ENCODE measurements at regions not wholly inside any gene's neighbourhood (a gene's known extent, or its start where the extent isn't known, plus 50 kb on each side); places are given as distances from the start of the nearest gene placed in this dataset.

DNA sequence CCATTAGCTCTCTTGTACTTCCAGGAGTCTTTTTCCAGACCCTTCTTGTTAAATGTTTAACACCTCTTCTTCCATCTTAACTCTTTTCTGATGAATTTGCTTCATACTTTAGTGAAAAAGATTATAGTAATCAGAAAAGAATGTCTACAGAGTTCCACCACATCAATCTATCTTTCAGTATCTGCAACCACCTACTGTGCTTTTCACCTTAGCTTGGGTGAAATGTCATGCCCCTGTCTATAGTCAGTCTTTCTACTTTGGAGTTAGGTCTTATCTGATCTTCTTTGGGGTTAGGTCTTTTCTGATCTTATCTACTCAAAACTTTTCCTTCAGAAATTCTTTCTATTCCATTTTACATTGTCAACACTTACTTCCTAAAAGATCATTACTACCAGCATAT, 1310.2 kb downstream of the PCDH7 start:
- no peak for DNase-seq (ENCODE audit: low read depth in 2 of 2)

- no peak for DNase-seq (ENCODE audit: low read depth in 2 of 2)
Measured at GRCh38 chr4:32031026-32031425, 1310.9 kb downstream of the PCDH7 start.

GRCh38 chr4:32032136-32032672, 1312.0 kb downstream of the PCDH7 start:
- DNase-seq (ENCODE audit: low read depth in 2 of 2), result no peak

DNA sequence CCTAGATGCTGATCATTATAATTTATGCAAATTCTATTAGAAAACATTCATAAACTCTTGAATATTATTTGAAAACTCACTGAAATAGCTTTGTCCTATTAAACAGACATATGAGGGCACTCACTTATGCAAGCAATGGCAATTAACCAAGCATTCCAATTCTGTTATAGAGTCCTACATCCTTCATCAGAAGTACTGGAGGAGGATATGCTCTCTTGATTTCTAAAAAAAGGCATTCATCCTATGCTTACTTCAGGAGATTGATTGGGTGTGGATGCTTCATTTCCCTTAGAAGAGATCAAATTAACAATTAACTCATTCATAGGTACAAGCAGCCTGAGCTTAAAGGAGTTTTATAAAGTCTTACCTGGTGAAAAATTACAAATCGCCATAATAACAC, 1317.2 kb downstream of the PCDH7 start:
- DNase-seq (ENCODE audit: low read depth in 2 of 2), result no peak

DNA sequence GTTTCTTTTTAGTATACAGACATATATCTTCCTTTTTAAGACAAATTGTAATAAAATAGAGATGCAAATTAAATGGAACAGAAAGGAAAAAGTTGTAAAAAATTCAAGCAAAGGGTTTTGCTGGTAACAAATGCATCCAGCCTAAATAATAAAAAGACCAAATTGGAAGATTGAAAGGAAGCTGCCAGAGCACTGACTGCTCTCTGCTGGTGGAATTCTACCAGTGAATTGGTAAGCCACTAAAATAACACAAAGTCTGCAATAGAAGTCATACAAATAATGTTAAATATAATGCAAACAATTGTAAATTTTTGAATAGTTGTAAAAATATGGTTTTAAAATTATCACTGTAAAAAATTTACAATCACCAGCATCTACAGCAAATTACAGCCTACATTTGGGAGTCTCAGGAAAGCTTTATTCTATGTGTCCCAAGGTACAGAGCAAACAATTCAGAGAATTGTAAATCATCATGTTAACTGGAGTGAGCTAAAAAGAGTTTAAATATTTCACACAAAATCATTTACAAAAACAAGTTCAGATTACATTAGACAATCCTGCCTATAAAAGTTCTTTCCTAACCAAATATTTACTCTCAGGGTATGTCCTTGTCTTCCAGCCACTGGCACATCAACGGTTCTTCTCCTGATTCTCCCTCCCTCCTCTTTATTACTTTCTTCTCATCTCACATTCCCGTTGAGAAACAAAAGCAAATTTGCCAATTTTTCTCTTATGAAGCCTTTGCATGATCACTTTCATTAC, 1322.5 kb downstream of the PCDH7 start:
- DNase-seq (ENCODE audit: low read depth in 2 of 2), result no peak

- no peak for DNase-seq (ENCODE audit: low read depth in 2 of 2)
Measured at GRCh38 chr4:32043248-32043633, 1323.1 kb downstream of the PCDH7 start.

DNA sequence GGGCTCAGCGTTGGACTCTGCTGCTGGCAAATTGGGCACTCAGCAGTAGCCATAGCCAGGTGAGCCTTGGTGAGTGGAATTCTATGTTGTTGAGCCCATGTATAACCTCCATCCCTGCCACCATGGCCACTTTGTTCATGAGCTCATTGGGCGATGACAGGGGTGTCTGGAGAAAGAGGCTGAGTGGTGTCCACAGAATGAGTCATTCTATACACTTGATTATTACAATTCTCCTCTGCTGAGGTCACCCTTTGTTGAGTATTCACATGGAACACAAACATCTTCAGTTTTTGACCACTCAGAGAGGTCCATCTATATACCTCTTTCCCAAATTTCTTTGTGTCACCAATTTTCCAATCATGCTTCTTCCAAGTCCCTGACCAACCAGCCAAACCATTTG, 1341.7 kb downstream of the PCDH7 start:
- no peak for DNase-seq (ENCODE audit: low read depth in 2 of 2)

DNA sequence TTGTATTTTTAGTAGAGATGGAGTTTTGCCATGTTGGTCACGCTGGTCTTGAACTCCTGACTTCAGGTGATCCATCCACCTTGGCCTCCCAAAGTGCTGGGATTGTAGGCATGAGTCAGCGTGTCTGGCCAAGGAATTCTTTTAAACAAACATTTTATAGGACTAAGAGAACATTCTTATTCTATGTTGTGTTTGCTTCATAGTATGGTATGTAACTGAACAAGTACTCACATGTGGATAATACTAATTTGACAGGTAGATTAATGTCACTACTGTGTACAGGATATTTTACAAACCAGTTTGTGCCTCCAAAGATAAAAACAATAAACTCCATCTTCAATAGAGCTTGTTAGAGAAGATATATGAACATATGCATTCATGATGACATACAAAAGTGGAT, 1353.4 kb downstream of the PCDH7 start:
- DNase-seq (ENCODE audit: low read depth in 2 of 2), result no peak

DNA sequence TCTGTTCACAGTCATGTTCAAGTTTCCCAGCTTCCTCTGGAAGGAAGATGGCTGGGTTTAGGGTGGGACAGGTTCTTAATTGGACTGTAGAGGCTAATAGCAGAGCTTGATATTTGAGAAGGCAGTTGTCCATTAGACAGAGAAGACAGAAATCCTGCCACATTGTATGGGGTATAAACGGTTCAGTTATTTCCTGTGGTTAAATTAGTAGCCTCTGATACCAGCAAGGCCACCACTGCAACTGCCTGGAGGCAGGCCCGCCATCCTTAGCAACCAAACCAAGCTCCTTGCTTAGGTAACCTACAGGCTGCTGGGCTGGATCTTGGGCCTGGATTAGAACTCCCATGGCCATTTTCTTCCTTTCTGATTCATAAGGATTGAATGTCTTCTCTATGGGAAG, 1367.0 kb downstream of the PCDH7 start:
- no peak for DNase-seq (ENCODE audit: low read depth in 2 of 2)

- DNase-seq (ENCODE audit: low read depth in 2 of 2), result no peak
Measured at GRCh38 chr4:32094987-32095386, 1374.8 kb downstream of the PCDH7 start.

GRCh38 chr4:32102896-32103295, 1382.7 kb downstream of the PCDH7 start:
- DNase-seq (ENCODE audit: low read depth in 2 of 2), result no peak

DNA sequence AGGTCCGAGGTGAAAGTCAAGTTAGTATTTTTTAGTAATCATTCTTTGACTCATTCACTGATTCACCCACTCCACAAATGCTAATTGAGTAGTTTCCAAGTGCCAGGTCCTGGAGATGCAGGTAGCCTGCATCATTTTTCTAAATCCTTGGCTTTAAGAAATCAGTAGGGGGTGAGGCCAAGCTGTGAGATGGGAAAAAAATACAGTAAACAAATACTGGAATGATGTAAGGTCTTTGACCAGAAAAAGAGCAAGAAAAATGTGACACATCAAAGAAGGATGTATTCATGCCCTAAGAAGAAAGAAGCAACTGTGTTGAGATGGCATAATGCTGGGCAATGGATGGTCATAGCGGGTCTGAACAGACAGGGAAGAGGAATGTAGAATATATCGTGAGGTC, 1386.6 kb downstream of the PCDH7 start:
- DNase-seq (ENCODE audit: low read depth in 2 of 2), result no peak

GRCh38 chr4:32112891-32113290, 1392.7 kb downstream of the PCDH7 start:
- DNase-seq (ENCODE audit: low read depth in 2 of 2), result no peak

- DNase-seq (ENCODE audit: low read depth in 2 of 2), result no peak
Measured at GRCh38 chr4:32117693-32118092, 1397.5 kb downstream of the PCDH7 start.

DNA sequence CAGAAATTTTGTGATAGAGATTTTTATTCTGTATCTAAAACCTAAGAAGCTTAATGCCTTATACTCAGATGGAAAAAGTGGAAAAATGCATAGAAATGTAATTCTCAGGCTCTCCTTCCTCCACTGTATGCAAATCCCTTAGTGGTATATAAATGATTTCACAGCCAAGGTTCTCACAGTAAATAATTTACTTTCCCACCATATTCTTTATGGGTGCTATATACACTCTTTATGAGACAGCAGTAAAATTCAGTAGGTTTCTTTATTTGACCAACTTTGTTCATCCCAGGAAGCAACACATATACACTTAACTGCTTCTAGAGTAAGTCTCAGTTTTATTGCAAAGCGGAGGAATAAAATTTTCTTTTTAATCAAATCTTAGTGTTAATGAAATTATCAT, 1399.7 kb downstream of the PCDH7 start:
- no peak for DNase-seq (ENCODE audit: low read depth in 2 of 2)

- no peak for DNase-seq (ENCODE audit: low read depth in 2 of 2)
Measured at GRCh38 chr4:32128549-32128948, 1408.4 kb downstream of the PCDH7 start.

DNA sequence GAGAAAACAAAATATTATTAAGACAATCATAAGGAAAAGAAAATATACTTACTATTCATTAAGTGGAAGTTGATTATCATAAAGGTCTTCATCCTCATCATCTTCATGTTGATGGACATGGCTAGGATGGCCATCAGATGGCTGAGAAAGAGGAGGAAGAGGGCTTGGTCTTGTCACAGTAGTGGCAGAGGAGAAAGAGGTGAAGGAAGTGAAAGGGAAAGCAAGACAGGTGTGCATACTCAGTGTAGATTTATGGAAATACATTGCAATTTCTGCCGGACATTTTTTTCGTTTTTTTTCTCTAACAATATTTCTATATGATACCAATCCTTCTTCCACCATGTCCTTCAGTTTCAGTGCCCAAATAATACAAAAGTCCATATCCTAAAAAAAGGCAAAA, 1409.8 kb downstream of the PCDH7 start:
- DNase-seq (ENCODE audit: low read depth in 2 of 2), result no peak

DNA sequence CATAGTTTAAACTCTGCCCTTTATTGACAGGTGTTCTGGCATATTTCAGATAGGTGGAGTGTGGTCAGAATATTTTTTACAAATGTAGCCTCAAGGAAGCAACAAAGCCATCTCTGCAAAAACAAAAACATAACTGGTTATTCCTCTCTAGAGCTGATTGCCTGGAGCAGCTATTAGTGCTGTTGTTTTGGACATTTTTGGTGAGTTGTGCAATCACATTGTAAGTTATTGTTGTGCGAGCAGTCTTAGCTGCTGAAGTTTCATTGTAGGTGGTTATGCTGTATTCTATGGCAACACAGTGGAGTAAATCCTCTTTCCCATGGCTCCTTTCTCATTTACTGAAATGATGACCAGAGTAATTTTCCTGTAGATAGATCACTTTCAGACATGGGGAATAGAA, 1413.0 kb downstream of the PCDH7 start:
- no peak for DNase-seq (ENCODE audit: low read depth in 2 of 2)

GRCh38 chr4:32133734-32134133, 1413.6 kb downstream of the PCDH7 start:
- no peak for DNase-seq (ENCODE audit: low read depth in 2 of 2)

DNA sequence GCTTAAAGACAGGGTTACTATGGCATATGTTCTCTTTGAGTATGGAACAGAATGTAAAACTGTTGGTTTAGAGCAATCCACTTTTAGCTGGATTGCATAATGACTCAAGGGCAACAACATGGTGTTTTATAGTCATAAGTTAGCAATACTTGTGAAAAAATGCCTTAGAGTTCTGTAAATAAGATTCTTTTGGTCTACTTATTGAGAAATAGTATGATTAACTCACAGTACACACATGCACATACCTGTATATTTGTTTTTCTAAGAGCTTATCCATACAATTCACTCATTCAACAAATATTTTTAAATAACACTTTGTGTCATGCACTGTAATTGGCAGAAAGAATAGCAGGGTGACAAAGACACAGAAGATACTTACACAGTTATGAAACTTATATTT, 1415.5 kb downstream of the PCDH7 start:
- no peak for DNase-seq (ENCODE audit: low read depth in 2 of 2)

DNA sequence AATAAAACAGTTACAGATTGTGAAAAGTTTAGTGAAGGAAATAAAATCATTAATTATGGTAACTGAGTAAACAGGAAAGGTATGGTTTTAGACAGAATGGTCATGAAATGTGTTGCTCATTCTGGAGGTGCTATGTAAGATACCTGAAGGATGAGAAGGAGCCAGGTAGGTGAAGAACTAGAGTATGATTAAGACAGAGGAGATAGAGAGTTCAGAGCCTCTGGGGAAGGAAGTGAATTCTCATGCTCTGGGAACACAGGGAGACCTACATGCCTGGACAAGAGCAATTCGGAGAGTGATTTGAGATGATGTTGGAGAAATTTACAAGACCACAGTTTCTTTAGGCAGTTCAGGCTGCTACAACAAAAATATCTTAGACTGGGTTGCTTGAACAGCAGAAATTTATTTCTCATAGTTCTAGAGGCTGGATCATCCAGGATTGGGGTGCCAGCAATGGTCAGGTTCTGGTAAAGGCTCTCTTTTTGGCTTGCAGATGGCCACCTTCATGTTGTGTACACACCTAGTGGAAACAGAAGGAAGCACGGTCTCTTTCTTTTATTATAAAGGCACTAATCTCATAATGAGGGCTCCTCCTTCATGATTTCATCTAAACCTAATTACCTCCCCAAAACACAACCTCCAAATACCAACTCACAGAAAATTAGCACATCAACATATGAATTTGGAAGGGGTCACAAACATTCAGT, 1416.1 kb downstream of the PCDH7 start:
- DNase-seq (ENCODE audit: low read depth in 2 of 2), result no peak

- no peak for DNase-seq (ENCODE audit: low read depth in 2 of 2)
Measured at GRCh38 chr4:32140636-32141035, 1420.5 kb downstream of the PCDH7 start.

- DNase-seq (ENCODE audit: low read depth in 2 of 2), result no peak
Measured at GRCh38 chr4:32142075-32142474, 1421.9 kb downstream of the PCDH7 start.

Data from stimulated activated CD4-positive, alpha-beta T cell treated with anti-CD3 and anti-CD28 coated beads, Interleukin-1b, Interleukin-23, amount 100 ng/mL, for 4 hours (primary cell).